ENCODE measurements at regions not wholly inside any gene's neighbourhood (a gene's known extent, or its start where the extent isn't known, plus 50 kb on each side); places are given as distances from the start of the nearest gene placed in this dataset.

GRCh38 chr14:55963295-55963694 is 154.9 kb upstream of the PELI2 start:
- DNase-seq (ENCODE audit: extremely low spot score, insufficient read length, low read depth) = no peak
- FAIRE-seq = no peak

- no peak for DNase-seq (ENCODE audit: extremely low spot score, insufficient read length, low read depth)
- FAIRE-seq = no peak
Observed at GRCh38 chr14:55964091-55964490, 154.1 kb upstream of the PELI2 start.

- no peak for FAIRE-seq
- DNase-seq (ENCODE audit: extremely low spot score, insufficient read length, low read depth) = no peak
Observed at GRCh38 chr14:55964821-55965220, 153.4 kb upstream of the PELI2 start.

GRCh38 chr14:55965851-55966250 is 152.4 kb upstream of the PELI2 start:
- FAIRE-seq (no peak), DNase-seq (ENCODE audit: extremely low spot score, insufficient read length, low read depth) (no peak)

- FAIRE-seq = no peak
- DNase-seq (ENCODE audit: extremely low spot score, insufficient read length, low read depth) = no peak
Observed at GRCh38 chr14:55968741-55969140, 149.5 kb upstream of the PELI2 start.

- DNase-seq (ENCODE audit: extremely low spot score, insufficient read length, low read depth) (no peak), FAIRE-seq (no peak)
Observed at GRCh38 chr14:55973285-55973800, 144.9 kb upstream of the PELI2 start.

GRCh38 chr14:55973911-55974630 is 144.1 kb upstream of the PELI2 start:
- no peak for DNase-seq (ENCODE audit: extremely low spot score, insufficient read length, low read depth)
- no peak for FAIRE-seq

GRCh38 chr14:55975281-55975910 is 142.8 kb upstream of the PELI2 start:
- DNase-seq (ENCODE audit: extremely low spot score, insufficient read length, low read depth) = no peak
- FAIRE-seq = no peak

GRCh38 chr14:55976219-55976618 is 142.0 kb upstream of the PELI2 start:
- DNase-seq (ENCODE audit: extremely low spot score, insufficient read length, low read depth) = no peak
- FAIRE-seq = no peak

- FAIRE-seq (no peak), DNase-seq (ENCODE audit: extremely low spot score, insufficient read length, low read depth) (no peak)
Observed at GRCh38 chr14:55976655-55977054, 141.6 kb upstream of the PELI2 start.

GRCh38 chr14:55977392-55978150 is 140.6 kb upstream of the PELI2 start:
- DNase-seq (ENCODE audit: extremely low spot score, insufficient read length, low read depth) (no peak), FAIRE-seq (no peak)

- DNase-seq (ENCODE audit: extremely low spot score, insufficient read length, low read depth) = no peak
- FAIRE-seq = no peak
Observed at GRCh38 chr14:55979096-55979495, 139.1 kb upstream of the PELI2 start.

GRCh38 chr14:55979781-55980180 is 138.4 kb upstream of the PELI2 start:
- DNase-seq (ENCODE audit: extremely low spot score, insufficient read length, low read depth) (no peak), FAIRE-seq (no peak)

- no peak for FAIRE-seq
- no peak for DNase-seq (ENCODE audit: extremely low spot score, insufficient read length, low read depth)
Observed at GRCh38 chr14:55980970-55981369, 137.2 kb upstream of the PELI2 start.

GRCh38 chr14:55986069-55986468 is 132.1 kb upstream of the PELI2 start:
- DNase-seq (ENCODE audit: extremely low spot score, insufficient read length, low read depth) (no peak), FAIRE-seq (no peak)

- no peak for DNase-seq (ENCODE audit: extremely low spot score, insufficient read length, low read depth)
- no peak for FAIRE-seq
Observed at GRCh38 chr14:56000846-56001245, 117.4 kb upstream of the PELI2 start.

- DNase-seq (ENCODE audit: extremely low spot score, insufficient read length, low read depth) (no peak), FAIRE-seq (no peak)
Observed at GRCh38 chr14:56002342-56002741, 115.9 kb upstream of the PELI2 start.

- DNase-seq (ENCODE audit: extremely low spot score, insufficient read length, low read depth) (no peak), FAIRE-seq (peak; percentile 70)
Observed at GRCh38 chr14:56002876-56003625, 115.2 kb upstream of the PELI2 start.

GRCh38 chr14:56004323-56004722 is 113.9 kb upstream of the PELI2 start:
- no peak for FAIRE-seq
- no peak for DNase-seq (ENCODE audit: extremely low spot score, insufficient read length, low read depth)

- peak; percentile 86 for FAIRE-seq
- no peak for DNase-seq (ENCODE audit: extremely low spot score, insufficient read length, low read depth)
Observed at GRCh38 chr14:56004786-56005185, 113.4 kb upstream of the PELI2 start.

All from GM18507 (cell line).